ENCODE measurements at regions not wholly inside any gene's neighbourhood (a gene's known extent, or its start where the extent isn't known, plus 50 kb on each side); places are given as distances from the start of the nearest gene placed in this dataset.

GRCh38 chr15:35665896-35666536 is 120.1 kb upstream of the DPH6 start:
- TF ChIP-seq EP300 (conservative IDR thresholded peaks at IDR 0.05; ENCODE audit: poor library complexity, severe bottlenecking) (no peak), CTCF (IDR thresholded peaks at IDR 0.05; ENCODE audit: poor library complexity, severe bottlenecking) (no peak), EZH2 (IDR thresholded peaks at IDR 0.05; ENCODE audit: borderline replicate concordance, insufficient read depth, low read length, poor library complexity, severe bottlenecking) (no peak), REST (IDR thresholded peaks at IDR 0.05; ENCODE audit: borderline replicate concordance) (no peak), RAD21 (conservative IDR thresholded peaks at IDR 0.05) (no peak), MXI1 (conservative IDR thresholded peaks at IDR 0.05; ENCODE audit: poor library complexity, severe bottlenecking) (no peak), TAF1 (IDR thresholded peaks at IDR 0.05; ENCODE audit: low read depth) (no peak), POLR2AphosphoS5 (IDR thresholded peaks at IDR 0.05) (no peak)

All from neural cell (in vitro differentiated cells).